DLD1 (cell line): ENCODE measurements at regions not wholly inside any gene's neighbourhood (a gene's known extent, or its start where the extent isn't known, plus 50 kb on each side); places are given as distances from the start of the nearest gene placed in this dataset.

ENCODE experiments used
- in situ Hi-C: cut with HindIII; loops from 2 replicates; pipeline ENCODE4 v1.10.0; 2017; ENCODE audit warnings: low sequenced_read_pairs

DNA sequence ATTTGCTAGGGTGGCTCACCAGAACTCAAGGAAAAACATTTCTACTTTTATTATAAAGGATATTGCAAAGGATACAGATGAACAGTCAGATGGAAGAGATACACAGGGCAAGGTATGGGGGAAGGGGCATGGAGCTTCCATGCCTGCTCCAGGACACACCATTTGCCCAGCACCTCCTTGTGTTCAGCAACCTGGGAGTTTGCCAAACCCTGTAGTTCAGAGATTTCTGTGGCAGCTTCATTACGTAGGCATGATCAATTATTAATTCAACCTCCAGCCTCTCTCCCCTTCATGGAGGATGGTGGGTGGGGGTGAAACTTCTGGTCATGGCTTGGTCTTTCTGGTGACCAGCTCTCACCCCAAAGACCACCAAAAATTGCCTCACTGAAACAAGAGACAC lies 353.9 kb upstream of the THBS1 start:
- in situ Hi-C loops: no loop called here

DNA sequence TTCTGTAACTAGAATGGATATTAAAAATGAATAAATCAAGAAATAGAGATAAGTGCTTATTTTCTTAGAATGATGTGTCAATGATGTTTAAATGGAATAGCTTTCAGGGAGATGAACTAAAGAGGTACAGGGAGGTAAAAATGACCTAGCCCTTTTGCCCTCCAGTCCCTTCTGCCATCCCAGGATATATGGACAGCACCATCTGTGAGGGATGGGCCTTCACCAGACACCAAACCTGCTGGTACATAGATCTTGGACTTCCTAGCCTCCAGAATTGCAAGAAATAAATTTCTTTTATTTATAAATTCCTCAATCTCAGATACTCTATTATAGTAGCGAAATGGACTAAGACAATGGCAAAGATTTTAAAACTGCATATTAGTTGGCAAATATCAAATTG lies 352.0 kb upstream of the THBS1 start:
- in situ Hi-C loops: no loop called here

DNA sequence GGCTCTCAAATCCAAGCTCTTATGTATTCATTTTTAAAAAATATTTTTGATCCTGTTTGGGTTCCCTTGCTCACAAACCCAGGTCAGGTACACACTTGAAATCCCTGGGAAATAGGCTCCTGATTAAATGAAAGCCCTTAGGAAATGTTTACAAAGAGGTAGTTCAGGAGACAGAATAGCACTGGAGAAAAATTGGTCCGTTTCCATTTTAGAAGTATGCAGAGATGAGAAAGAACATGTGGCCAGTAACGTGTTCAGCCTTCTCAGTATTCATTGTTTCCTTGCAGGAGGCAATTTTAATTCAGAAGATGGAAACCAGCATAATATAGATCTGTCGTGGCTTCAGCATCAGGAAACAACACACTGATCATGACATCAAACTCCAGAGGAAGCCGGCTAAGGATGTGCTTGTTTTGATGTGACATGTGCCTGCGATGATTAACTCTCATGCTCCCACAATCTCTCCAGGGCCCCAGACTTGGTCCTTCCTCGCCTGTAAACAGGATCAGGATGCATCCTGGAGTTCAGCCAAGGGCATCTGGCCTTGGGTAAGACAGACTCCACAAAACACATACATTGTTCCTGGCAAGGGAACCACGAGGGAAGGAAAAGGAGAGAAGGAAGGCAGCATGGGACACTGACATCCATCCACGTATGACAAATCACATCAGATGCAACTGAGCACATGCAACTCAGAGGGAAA lies 350.5 kb upstream of the THBS1 start:
- in situ Hi-C loops: no loop called here

DNA sequence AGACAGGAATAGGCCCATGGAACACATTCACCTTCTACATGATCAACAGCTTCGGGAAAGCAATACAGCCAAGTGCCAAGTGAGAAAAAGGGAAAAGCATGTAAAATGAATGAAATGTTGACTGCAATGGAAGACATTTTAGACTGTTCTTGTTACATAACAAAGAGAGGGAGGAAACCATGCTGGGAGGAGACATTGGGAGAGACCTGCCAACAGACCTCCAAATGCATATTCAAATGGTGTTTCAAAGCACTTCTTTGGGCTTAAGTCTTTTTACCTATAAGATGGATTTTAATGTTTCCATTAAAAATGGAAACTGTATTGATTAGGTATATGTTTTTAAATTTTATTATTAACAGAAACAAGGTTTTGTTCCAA lies 350.0 kb upstream of the THBS1 start:
- in situ Hi-C loops: no loop called here

DNA sequence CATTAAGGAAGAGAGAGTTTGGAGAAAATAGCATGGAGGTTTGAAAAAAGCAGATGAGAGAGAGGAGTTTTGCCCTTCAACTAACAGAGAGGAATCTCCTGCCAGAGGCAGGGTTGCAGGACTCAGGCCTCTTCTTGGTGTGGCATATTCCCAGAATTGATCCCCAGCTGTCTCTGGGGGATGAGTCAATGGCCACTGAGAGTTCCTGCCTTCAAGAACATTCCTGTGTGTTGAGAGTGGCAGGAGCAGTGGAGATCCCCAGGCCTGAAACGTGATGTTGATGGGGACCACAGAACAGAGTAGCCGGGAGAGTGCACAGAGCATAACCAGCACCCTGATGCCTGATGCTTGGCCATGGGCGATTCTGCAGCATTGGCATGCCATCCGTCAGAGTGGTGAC lies 348.4 kb upstream of the THBS1 start:
- in situ Hi-C loops: no loop called here

DNA sequence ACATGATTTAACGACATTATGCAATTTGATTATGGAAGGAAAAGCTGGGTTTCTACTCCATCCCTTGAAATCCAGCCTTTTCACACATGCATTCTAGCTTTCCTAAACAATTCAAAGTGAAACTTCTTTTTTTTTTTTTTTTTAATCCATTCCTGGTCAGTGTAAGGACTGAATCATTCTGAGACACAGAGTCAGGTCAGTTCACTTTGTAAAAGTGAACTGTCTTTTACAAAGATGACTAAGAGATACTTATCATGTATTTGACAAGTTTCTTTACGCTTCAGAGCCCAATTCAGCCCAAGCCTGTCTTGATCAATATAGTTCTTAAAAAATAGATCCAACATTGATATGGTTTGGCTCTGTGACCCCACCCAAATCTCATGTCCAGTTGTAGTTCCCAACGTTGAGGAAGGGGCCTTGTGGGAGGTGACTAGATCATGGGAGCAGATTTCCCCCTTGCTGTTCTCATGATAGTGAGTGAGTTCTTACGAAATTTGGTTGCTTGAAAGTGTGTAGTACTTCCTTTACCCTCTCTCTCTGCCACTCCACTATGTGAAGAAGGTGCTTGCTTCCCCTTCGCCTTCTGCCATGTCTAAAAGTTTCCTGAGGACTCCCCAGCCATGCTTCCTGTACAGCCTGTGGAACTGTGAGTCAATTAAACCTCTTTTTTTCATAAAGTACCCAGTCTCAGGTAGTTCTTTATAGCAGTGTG lies 345.6 kb upstream of the THBS1 start:
- in situ Hi-C loops: no loop called here

DNA sequence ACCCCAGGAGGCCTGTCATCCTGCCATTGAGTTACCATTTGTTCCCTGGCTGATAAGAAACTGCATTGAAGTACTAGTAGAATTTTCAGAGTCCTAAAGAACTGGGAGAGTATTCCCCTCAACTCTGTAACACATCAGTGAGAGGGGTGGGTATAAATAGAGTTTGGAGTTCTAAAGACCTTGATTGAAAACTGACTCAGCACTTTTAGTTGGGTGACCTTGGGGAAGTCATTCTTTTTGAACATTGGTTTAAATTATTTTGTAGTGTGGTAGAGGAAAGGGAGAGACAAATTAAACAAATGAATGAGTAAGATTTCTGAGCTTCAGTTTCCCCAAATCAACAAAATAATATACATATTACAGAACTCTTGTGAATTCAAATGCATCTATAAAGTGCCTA lies 344.5 kb upstream of the THBS1 start:
- in situ Hi-C loops: no loop called here

DNA sequence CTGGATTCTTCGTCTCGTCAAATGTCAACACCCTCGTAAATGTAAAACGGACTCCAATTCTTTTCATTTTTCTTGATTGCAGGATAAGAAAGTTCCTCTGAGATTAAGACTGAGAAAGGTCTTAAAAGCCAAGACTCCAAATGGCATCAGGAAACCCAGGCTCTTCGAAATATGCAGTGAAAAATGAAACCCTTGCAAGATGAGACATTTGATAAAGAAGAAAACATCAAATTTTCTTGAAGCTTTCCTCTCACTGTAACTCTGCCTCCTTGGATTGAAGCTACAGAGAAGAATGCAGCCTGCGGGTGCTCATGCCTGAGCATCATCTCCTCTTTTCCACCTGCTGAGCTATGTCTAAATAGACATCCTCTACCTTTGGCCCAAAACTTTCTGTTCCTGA lies 342.4 kb upstream of the THBS1 start:
- in situ Hi-C loops: no loop called here

DNA sequence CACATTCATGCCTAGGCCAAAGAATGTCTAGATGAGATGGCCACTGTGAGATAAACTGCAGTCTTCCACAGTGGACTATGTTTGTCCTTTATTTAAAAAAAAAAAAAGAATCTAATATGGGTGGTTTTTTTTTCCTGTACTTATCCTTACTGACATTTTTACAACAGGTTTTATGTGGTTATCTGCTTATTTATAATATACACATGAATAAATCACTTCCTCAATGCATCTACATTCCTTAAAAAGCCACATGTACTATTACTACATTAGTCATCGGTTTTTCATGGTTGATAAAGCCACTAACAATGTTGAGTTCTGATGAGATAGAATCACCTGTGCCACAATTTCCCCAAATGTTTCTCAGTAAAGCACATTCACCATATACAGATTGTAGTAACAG lies 341.3 kb upstream of the THBS1 start:
- in situ Hi-C loops: no loop called here

DNA sequence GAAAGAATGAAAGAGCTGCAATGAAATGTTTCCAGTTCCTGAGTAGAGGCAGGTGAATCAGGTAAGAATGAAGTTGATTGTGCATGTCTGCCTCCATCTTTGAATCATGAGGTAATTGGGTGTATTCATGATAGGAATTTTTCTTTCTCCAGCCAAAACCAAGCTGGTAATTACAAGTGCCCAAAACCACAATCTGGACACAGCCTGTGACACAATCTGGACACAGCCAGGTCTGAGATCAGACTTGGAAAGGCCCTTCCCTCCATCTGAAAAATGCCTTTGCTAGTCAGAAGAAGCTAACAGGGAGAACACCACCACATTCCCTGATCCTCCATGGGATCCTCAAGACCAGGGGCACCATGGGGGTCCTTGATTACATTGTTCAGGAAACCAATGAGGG lies 338.5 kb upstream of the THBS1 start:
- in situ Hi-C loops: no loop called here

DNA sequence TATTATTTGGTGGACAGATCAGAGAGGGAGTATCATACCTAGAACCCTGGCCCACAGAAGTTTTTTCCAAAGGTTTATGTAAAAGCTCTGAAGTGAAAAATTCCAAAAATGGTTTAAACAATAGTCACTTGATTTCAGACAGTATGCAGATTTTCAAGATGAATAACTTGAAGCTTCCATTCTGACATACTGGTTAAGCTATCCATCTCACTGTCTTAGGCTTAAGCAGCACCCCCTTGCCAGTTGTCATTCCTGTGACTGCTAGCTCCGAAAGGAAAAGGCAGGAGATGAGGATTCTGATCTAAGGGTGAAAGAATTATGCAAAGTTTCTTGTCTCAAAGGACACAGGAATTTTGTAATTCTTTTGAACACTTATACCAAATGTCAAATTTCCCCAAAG lies 337.5 kb upstream of the THBS1 start:
- in situ Hi-C loops: no loop called here

DNA sequence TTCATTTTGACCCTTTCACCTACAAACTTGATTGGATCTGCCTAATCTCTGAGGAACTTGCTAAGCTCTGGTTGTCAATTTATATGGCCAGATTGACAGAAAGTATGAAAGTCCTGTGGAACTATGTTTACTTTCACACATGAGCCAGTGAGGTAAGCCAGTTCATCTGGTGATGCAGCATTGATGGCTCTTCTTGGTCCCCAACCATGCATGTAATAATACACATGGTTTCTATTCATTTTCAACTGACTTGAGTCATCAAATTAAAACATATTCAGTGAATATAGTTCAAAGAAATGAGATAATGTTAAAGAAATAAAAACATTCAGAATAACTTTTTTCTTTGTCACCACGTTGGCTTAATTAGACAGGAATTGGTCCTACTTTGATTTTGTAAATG lies 336.1 kb upstream of the THBS1 start:
- in situ Hi-C loops: no loop called here

DNA sequence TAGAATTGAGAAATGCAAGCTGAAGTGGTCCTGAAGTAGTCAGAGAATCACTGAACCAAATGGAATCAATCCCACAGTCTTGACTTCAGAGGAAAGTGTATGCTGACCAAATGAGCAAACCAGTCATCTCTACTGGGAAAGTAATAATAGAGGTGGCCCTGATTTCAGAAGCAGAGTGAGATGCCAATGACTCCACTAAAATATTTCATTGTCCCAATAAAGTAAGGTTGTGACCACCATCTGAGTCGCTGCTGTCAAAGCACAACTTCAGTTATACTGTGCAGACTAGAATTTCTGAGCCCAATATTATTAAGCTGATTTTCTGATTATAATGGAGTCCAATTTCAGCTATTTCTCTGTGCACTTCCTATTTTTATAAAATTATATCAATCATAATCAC lies 334.4 kb upstream of the THBS1 start:
- in situ Hi-C loops: no loop called here

DNA sequence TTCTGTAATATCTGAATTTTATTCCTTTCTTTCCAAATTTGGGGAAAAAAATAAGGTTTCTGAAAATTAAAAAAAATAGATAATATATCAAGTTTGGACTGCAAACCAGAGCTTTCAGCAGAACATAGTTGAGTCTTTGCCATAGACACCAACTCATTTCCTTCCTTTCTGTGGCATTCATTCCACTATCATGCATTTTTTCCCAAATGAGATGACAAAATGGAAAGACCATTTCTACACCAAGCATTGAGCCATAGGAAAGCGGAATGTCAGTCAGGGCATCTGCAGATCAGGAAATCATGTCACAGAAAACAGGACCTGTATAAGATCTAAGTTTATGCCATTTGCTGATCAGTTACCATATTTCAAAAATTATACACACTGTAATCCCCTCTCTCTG lies 333.3 kb upstream of the THBS1 start:
- in situ Hi-C loops: no loop called here

DNA sequence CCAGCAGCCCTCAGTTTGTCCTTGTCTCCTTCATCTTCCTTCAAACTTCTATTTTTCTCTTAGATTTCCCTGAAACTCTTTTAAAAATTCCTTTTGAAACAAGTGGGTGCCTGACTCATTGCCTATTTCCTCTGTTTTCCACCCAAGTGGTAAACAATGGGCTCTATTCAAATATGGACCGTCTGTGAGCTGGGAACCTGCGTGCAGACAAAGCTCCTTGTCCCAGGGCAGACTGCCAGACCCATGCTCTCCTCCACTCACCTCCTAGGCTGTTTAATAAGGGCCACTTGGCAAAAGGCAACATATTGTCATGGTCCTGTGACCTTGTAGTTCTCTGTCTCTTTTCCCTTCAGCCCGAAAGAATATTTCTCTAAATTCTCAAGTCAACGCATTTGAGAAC lies 332.7 kb upstream of the THBS1 start:
- in situ Hi-C loops: no loop called here

DNA sequence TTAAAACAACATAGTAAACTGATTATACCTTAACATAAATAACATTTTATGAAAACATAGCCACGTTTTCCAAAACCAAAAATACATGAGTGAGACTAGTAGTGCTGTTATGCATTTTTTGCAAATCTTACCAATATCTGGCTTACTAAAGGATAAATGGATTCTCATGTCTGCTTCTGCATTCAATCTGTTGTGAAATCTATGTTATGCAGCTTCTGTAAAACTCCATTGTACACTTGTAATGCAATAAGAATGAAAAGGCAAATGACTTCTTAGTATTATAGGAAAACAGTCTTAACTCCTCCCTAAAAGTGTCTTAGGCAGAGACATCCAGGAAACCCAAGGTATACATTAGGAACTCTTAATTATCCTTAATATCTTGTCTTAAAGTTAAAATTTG lies 330.9 kb upstream of the THBS1 start:
- in situ Hi-C loops: no loop called here

DNA sequence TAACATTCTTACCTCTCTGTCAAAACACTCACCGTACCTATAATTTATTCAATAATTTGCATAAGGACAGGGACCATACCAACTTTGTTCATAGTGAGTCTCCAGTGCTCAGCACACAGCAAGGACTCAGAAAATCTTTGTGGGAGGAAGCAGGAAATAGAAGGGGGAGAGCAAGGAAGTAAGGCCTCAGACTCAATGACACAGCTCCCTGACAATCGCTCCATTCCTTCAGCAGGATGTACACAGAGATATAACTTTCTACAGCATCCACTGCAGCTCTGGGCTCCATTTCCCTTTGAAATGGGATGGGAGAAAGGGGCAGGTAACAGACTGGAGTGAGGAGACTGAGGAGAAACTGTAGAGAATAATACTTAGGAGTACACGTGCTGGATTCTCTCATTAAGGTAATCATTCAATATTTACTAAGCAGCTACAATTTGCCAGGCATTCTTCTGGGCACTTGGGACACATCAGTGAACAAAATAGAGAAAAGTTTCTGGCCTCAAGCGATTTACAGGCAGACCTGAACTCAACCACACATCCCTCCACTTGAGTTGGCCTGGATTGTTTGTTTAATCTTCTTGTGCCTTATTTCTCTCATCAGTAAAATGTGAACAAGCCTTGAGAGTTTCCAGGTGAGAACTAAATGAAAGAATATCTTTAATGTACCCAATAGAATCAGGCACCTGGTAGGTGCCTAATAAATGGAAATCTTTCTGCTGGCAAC lies 330.3 kb upstream of the THBS1 start:
- in situ Hi-C loops: no loop called here

DNA sequence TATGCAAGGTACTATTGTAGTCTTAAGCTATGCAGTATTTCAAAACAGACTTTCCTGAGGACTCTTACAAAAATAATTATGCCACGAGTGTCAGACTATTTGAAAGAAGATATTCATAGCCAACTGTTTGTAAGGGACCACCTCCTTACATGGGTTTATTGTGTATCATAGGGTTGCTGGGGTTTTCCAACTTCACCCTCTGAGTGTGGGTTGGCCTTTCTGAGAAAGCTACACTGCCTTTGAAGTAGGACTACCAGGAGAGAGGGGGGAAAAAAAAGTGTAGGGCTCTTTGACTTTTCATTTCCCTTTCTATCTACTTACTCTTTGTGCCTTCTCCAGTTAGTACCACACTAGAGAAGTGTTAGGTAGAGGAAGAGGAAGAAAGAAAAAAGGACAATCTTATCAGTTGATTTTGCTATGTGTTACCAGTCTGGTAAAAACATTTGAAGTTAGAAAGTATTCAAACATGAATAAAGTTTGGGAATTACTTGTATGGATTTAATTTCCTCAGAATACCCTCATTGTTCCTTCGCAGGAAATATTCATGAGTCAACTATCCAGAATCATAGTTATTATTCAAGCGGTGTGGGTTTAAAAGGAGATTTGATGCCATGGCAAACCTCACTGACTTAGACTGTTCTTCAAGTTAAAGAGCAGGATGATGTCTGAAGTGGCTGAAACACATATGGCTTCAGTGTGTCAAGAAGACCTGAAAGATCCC lies 329.3 kb upstream of the THBS1 start:
- in situ Hi-C loops: no loop called here

DNA sequence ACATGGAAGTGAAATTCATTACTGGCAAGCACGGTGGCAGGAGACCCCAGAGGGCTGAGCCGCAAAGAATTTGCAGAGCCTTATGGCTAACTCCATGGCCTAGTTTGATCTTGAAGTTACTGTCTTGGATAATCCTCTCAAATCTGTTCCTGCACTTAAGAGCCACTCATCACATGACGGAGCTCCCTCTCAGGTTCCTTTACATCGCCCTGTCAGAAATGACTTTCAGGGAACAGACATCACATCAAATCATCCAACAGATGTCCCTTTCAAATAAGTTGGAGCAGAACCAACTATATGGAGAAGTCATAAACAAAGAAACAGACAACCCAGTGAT lies 328.8 kb upstream of the THBS1 start:
- in situ Hi-C loops: no loop called here

DNA sequence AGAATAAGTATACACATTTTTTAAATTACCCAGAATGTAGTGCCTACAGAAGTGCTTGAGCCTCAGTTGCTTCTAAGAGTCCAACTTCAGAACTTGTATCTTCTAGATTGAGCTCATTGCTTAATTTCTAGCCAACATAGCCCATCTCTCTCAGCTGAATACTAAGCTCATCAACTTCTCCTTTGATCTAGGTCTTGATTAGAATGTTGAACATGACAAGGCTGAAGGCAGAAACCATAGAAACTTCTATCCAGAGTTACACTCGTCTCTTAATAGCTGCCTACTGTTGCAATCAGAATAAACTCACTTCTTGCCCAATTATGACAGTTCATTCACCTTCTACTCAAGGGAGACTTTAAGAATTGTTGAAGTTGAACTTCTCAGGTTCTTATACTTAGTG lies 327.3 kb upstream of the THBS1 start:
- in situ Hi-C loops: no loop called here

DNA sequence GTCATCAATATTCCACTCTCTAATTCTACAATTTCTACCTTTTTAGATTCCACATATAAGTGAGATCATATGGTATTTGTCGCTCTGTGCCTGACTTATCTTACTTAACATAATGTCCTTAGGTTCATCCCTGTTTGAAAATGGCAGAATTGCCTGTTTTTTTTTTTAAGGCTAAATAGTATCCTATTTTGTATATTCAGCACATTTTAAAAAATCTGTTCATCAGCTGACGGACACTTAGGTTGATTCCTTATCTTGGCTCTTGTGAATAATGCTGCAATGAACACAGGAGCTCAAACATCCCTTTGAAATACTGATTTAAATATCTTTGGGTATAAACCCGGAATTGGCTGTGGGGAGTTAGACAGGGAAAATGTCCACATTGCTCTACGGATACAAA lies 326.7 kb upstream of the THBS1 start:
- in situ Hi-C loops: no loop called here

DNA sequence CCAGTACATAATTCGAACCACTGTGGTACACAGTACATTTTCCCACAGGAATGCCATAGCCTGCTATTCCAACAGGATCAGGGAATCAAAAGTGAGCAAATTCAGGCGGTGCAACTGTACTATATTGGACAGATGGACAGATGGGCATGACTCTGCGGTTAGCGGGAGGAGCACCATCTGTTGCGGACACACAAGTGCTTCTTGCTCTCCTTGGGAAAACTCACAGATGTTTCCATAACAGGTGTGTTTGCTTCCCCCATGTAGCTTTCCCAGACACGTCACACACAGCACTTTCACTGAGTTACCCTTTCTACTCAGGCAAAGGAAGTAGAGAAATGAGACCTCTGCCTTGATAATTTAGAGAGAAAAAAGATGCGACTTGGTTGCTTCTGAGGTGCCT lies 325.1 kb upstream of the THBS1 start:
- in situ Hi-C loops: no loop called here
